ENCODE measurements at regions not wholly inside any gene's neighbourhood (a gene's known extent, or its start where the extent isn't known, plus 50 kb on each side); places are given as distances from the start of the nearest gene placed in this dataset.
"Not testable (repeated sequence)": the region's sequence is repeated elsewhere in the genome, so short reads cannot be mapped to it uniquely, and the experiment has no call there.

- CTCF ChIA-PET; H3K4me1 ChIP-seq (ENCODE audit: control extremely low read depth in 1 of 4, control insufficient read depth in 4 of 4, insufficient read depth in 4 of 4, low read length in 3 of 4); H3K27ac ChIP-seq (ENCODE audit: insufficient read depth in 1 of 2, low read depth in 1 of 2, low read length in 2 of 2, poor library complexity in 1 of 2, severe bottlenecking in 2 of 2); POLR2A ChIA-PET; DNase-seq; H3K9me3 ChIP-seq (ENCODE audit: control extremely low read depth in 1 of 5, control insufficient read depth in 4 of 5, insufficient read depth in 2 of 5, low read depth in 1 of 5, low read length in 4 of 5); H3K36me3 ChIP-seq (ENCODE audit: control insufficient read depth in 4 of 4, insufficient read depth in 4 of 4, low read length in 3 of 4); H3K27me3 ChIP-seq (replicated peaks in 2 of 5; ENCODE audit: control insufficient read depth in 4 of 5, insufficient read depth in 5 of 5, low read length in 4 of 5); H3K4me3 ChIP-seq (ENCODE audit: control insufficient read depth in 1 of 7, extremely low read depth in 1 of 7, insufficient read depth in 4 of 7, low read depth in 2 of 7, low read length in 6 of 7): not testable (repeated sequence)
- no CpG with 5 or more reads among the region's 2 CpGs for WGBS (ENCODE audit: insufficient coverage)
Measured at GRCh38 chr14:30409508-30410015, 149.4 kb upstream of the G2E3 start.

GRCh38 chr14:30410986-30411385, 148.0 kb upstream of the G2E3 start:
- H3K27ac ChIP-seq (ENCODE audit: insufficient read depth in 1 of 2, low read depth in 1 of 2, low read length in 2 of 2, poor library complexity in 1 of 2, severe bottlenecking in 2 of 2): no peak overlapping the region
- POLR2A ChIA-PET: no interaction called here
- peak in 2 of 3 donors; percentile 20 to 27 for DNase-seq
- WGBS (ENCODE audit: insufficient coverage): no CpG with 5 or more reads among the region's 4 CpGs
- no peaks in the 10 kb centered on the region for H3K9me3 ChIP-seq (ENCODE audit: control extremely low read depth in 1 of 5, control insufficient read depth in 4 of 5, insufficient read depth in 2 of 5, low read depth in 1 of 5, low read length in 4 of 5)
- H3K4me1 ChIP-seq (ENCODE audit: control extremely low read depth in 1 of 4, control insufficient read depth in 4 of 4, insufficient read depth in 4 of 4, low read length in 3 of 4): no peaks in the 10 kb centered on the region
- CTCF ChIA-PET: no interaction called here
- H3K4me3 ChIP-seq (ENCODE audit: control insufficient read depth in 1 of 7, extremely low read depth in 1 of 7, insufficient read depth in 4 of 7, low read depth in 2 of 7, low read length in 6 of 7): no peak overlapping the region
- H3K36me3 ChIP-seq (ENCODE audit: control insufficient read depth in 4 of 4, insufficient read depth in 4 of 4, low read length in 3 of 4): no peaks in the 10 kb centered on the region
- H3K27me3 ChIP-seq (replicated peaks in 2 of 5; ENCODE audit: control insufficient read depth in 4 of 5, insufficient read depth in 5 of 5, low read length in 4 of 5): no peaks in the 10 kb centered on the region

- H3K4me1 ChIP-seq (ENCODE audit: control extremely low read depth in 1 of 4, control insufficient read depth in 4 of 4, insufficient read depth in 4 of 4, low read length in 3 of 4); H3K36me3 ChIP-seq (ENCODE audit: control insufficient read depth in 4 of 4, insufficient read depth in 4 of 4, low read length in 3 of 4); H3K9me3 ChIP-seq (ENCODE audit: control extremely low read depth in 1 of 5, control insufficient read depth in 4 of 5, insufficient read depth in 2 of 5, low read depth in 1 of 5, low read length in 4 of 5); POLR2A ChIA-PET; H3K27me3 ChIP-seq (replicated peaks in 2 of 5; ENCODE audit: control insufficient read depth in 4 of 5, insufficient read depth in 5 of 5, low read length in 4 of 5); DNase-seq; H3K4me3 ChIP-seq (ENCODE audit: control insufficient read depth in 1 of 7, extremely low read depth in 1 of 7, insufficient read depth in 4 of 7, low read depth in 2 of 7, low read length in 6 of 7); H3K27ac ChIP-seq (ENCODE audit: insufficient read depth in 1 of 2, low read depth in 1 of 2, low read length in 2 of 2, poor library complexity in 1 of 2, severe bottlenecking in 2 of 2): not testable (repeated sequence)
- CTCF ChIA-PET: interaction anchor here (0.6 to 1.1 kb wide), 2 partner anchors 39 to 1109 kb away, joined by 3 to 4 read pairs; no protein-coding TSS in a partner anchor
- WGBS (ENCODE audit: insufficient coverage): 97% methylated on average over 4 of the region's 8 CpGs
Measured at GRCh38 chr14:30413184-30413583, 145.8 kb upstream of the G2E3 start.

- H3K9me3 ChIP-seq (ENCODE audit: control extremely low read depth in 1 of 5, control insufficient read depth in 4 of 5, insufficient read depth in 2 of 5, low read depth in 1 of 5, low read length in 4 of 5): no peaks in the 10 kb centered on the region
- no CpG with 5 or more reads among the region's 1 CpG for WGBS (ENCODE audit: insufficient coverage)
- CTCF ChIA-PET: no interaction called here
Measured at GRCh38 chr14:30417121-30417520, 141.8 kb upstream of the G2E3 start.

GRCh38 chr14:30417999-30418398, 141.0 kb upstream of the G2E3 start:
- H3K4me1 ChIP-seq (ENCODE audit: control extremely low read depth in 1 of 4, control insufficient read depth in 4 of 4, insufficient read depth in 4 of 4, low read length in 3 of 4): no peaks in the 10 kb centered on the region
- H3K4me3 ChIP-seq (ENCODE audit: control insufficient read depth in 1 of 7, extremely low read depth in 1 of 7, insufficient read depth in 4 of 7, low read depth in 2 of 7, low read length in 6 of 7): no peak overlapping the region
- no peak overlapping the region for H3K27ac ChIP-seq (ENCODE audit: insufficient read depth in 1 of 2, low read depth in 1 of 2, low read length in 2 of 2, poor library complexity in 1 of 2, severe bottlenecking in 2 of 2)
- no peaks in the 10 kb centered on the region for H3K27me3 ChIP-seq (replicated peaks in 2 of 5; ENCODE audit: control insufficient read depth in 4 of 5, insufficient read depth in 5 of 5, low read length in 4 of 5)
- H3K36me3 ChIP-seq (ENCODE audit: control insufficient read depth in 4 of 4, insufficient read depth in 4 of 4, low read length in 3 of 4): no peaks in the 10 kb centered on the region
- no peaks in the 10 kb centered on the region for H3K9me3 ChIP-seq (ENCODE audit: control extremely low read depth in 1 of 5, control insufficient read depth in 4 of 5, insufficient read depth in 2 of 5, low read depth in 1 of 5, low read length in 4 of 5)
- no peak for DNase-seq
- ChIA-PET CTCF (no interaction called here), POLR2A (no interaction called here)
- WGBS (ENCODE audit: insufficient coverage): no CpG with 5 or more reads among the region's 1 CpG

More at GRCh38 chr14:30417121-30417520, 141.8 kb upstream of the G2E3 start:
- Histone ChIP-seq H3K36me3 (ENCODE audit: control insufficient read depth in 4 of 4, insufficient read depth in 4 of 4, low read length in 3 of 4) (no peaks in the 10 kb centered on the region), H3K4me1 (ENCODE audit: control extremely low read depth in 1 of 4, control insufficient read depth in 4 of 4, insufficient read depth in 4 of 4, low read length in 3 of 4) (no peaks in the 10 kb centered on the region), H3K27ac (ENCODE audit: insufficient read depth in 1 of 2, low read depth in 1 of 2, low read length in 2 of 2, poor library complexity in 1 of 2, severe bottlenecking in 2 of 2) (no peak overlapping the region), H3K27me3 (replicated peaks in 2 of 5; ENCODE audit: control insufficient read depth in 4 of 5, insufficient read depth in 5 of 5, low read length in 4 of 5) (no peaks in the 10 kb centered on the region), H3K4me3 (ENCODE audit: control insufficient read depth in 1 of 7, extremely low read depth in 1 of 7, insufficient read depth in 4 of 7, low read depth in 2 of 7, low read length in 6 of 7) (no peak overlapping the region)
- POLR2A ChIA-PET: no interaction called here
- DNase-seq: no peak

GRCh38 chr14:30419037-30419436, 139.9 kb upstream of the G2E3 start:
- no peaks in the 10 kb centered on the region for H3K9me3 ChIP-seq (ENCODE audit: control extremely low read depth in 1 of 5, control insufficient read depth in 4 of 5, insufficient read depth in 2 of 5, low read depth in 1 of 5, low read length in 4 of 5)
- H3K4me3 ChIP-seq (ENCODE audit: control insufficient read depth in 1 of 7, extremely low read depth in 1 of 7, insufficient read depth in 4 of 7, low read depth in 2 of 7, low read length in 6 of 7): no peak overlapping the region
- no peak overlapping the region for H3K27ac ChIP-seq (ENCODE audit: insufficient read depth in 1 of 2, low read depth in 1 of 2, low read length in 2 of 2, poor library complexity in 1 of 2, severe bottlenecking in 2 of 2)
- no peaks in the 10 kb centered on the region for H3K36me3 ChIP-seq (ENCODE audit: control insufficient read depth in 4 of 4, insufficient read depth in 4 of 4, low read length in 3 of 4)
- DNase-seq: no peak
- no peaks in the 10 kb centered on the region for H3K4me1 ChIP-seq (ENCODE audit: control extremely low read depth in 1 of 4, control insufficient read depth in 4 of 4, insufficient read depth in 4 of 4, low read length in 3 of 4)
- CTCF ChIA-PET: no interaction called here
- POLR2A ChIA-PET: no interaction called here
- H3K27me3 ChIP-seq (replicated peaks in 2 of 5; ENCODE audit: control insufficient read depth in 4 of 5, insufficient read depth in 5 of 5, low read length in 4 of 5): no peaks in the 10 kb centered on the region

- no peak for DNase-seq
- no CpG with 5 or more reads among the region's 1 CpG for WGBS (ENCODE audit: insufficient coverage)
- Histone ChIP-seq H3K27ac (ENCODE audit: insufficient read depth in 1 of 2, low read depth in 1 of 2, low read length in 2 of 2, poor library complexity in 1 of 2, severe bottlenecking in 2 of 2) (no peak overlapping the region), H3K4me3 (ENCODE audit: control insufficient read depth in 1 of 7, extremely low read depth in 1 of 7, insufficient read depth in 4 of 7, low read depth in 2 of 7, low read length in 6 of 7) (no peak overlapping the region), H3K9me3 (ENCODE audit: control extremely low read depth in 1 of 5, control insufficient read depth in 4 of 5, insufficient read depth in 2 of 5, low read depth in 1 of 5, low read length in 4 of 5) (no peaks in the 10 kb centered on the region), H3K27me3 (replicated peaks in 2 of 5; ENCODE audit: control insufficient read depth in 4 of 5, insufficient read depth in 5 of 5, low read length in 4 of 5) (peaks cover 0 to 3% (median 0%) of the 10 kb centered on the region in 5 experiments), H3K36me3 (ENCODE audit: control insufficient read depth in 4 of 4, insufficient read depth in 4 of 4, low read length in 3 of 4) (no peaks in the 10 kb centered on the region), H3K4me1 (ENCODE audit: control extremely low read depth in 1 of 4, control insufficient read depth in 4 of 4, insufficient read depth in 4 of 4, low read length in 3 of 4) (no peaks in the 10 kb centered on the region)
- CTCF ChIA-PET: no interaction called here
- POLR2A ChIA-PET: no interaction called here
Measured at GRCh38 chr14:30420515-30420914, 138.4 kb upstream of the G2E3 start.
